GM21390 (cell line): ENCODE measurements at regions not wholly inside any gene's neighbourhood (a gene's known extent, or its start where the extent isn't known, plus 50 kb on each side); places are given as distances from the start of the nearest gene placed in this dataset.

Experiments used
- ATAC-seq: cut with Tn5 transposase; IDR thresholded peaks from one replicate; pipeline ENCODE4 v1.9.1; 2021; ENCODE audit not compliant: unreplicated experiment

DNA sequence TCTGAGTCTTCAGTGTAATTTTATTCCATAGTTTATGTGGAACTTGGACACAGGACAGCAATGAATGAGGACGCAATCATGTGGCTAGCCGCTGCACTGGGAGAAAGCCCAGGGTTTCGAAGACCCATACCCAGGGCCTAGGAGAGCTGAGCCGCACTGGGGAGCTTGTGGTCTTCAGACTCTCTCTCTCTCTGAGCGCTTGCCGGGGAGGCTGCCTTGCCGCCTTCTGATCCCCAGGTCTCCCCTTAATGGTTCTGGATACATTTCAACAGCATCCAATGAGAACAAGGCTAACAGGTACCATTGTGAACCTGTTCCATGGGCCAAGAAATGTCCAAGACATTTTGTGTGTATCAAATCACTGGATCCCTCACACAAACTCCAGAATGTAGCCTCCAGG is 383.4 kb downstream of the ICE1 start:
- no peak for ATAC-seq

GRCh38 chr5:5804478-5805233 is 382.2 kb downstream of the ICE1 start:
- ATAC-seq: no peak

DNA sequence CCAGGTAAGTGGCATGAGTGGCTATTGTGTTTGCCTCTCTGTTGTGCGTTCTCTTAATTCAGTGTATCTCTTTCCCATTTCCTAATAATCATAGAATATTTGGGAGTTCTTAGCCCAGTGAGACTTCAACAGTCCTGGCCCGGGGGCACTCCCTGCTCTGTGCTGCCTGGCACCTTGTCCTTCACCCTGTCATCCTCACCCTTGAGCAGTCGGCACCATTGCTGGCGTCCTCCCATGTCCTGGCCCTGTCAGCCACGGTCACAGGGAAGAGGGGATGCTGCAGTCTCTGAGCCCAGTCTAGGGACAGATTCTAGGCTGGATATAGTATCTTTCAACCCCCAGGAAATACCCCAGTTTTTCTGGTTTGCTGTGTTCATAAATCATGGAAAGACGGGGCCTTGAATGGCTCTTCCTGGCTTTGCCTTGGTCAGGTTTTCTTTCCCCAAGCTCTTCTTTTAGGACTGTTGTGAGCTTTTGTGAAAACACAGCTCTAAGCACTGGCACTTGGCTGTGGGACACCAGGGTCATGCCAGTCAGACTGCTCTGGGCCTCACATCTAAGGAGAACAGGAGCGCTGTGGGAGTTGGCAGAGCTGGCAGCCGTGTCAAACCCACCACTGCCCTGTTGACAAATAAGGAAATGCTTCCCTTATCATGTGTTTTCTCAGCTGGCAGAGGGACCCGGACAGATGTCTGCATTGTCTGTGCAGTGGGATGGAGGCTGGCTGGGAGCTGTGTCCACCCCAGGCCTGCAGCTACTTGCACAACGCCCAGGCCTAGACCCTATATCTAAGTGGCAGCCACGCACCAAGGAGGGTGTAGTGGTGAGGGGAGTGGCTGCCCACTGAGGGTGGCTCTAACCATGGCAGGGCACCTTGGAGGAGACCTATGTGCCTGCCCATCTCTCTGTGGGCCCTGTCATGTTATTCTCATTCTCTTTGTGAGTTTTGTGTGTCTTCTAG is 378.6 kb downstream of the ICE1 start:
- ATAC-seq: no peak

- no peak for ATAC-seq
Observed at GRCh38 chr5:5799826-5800225, 377.3 kb downstream of the ICE1 start.

- ATAC-seq: no peak
Observed at GRCh38 chr5:5799229-5799628, 376.8 kb downstream of the ICE1 start.

GRCh38 chr5:5798462-5798861 is 376.0 kb downstream of the ICE1 start:
- no peak for ATAC-seq

DNA sequence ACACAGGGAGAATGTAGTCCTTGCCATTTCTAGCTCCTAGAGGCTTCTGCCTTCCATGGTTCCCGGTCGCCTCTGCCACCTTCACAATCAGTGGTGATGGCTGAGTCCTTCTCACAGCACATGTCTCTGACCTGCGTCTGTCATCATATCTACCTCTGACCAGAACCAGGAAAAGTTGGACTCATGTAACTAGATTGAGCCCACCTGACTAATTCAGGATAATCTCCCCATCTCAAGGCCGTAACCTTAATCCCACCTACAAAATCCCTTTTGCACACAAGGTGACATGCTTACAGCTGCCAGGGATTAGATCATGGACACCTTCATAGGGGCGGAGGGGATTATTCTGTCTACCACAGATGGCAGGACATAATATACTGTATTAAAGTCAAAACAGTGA is 375.6 kb downstream of the ICE1 start:
- no peak for ATAC-seq

DNA sequence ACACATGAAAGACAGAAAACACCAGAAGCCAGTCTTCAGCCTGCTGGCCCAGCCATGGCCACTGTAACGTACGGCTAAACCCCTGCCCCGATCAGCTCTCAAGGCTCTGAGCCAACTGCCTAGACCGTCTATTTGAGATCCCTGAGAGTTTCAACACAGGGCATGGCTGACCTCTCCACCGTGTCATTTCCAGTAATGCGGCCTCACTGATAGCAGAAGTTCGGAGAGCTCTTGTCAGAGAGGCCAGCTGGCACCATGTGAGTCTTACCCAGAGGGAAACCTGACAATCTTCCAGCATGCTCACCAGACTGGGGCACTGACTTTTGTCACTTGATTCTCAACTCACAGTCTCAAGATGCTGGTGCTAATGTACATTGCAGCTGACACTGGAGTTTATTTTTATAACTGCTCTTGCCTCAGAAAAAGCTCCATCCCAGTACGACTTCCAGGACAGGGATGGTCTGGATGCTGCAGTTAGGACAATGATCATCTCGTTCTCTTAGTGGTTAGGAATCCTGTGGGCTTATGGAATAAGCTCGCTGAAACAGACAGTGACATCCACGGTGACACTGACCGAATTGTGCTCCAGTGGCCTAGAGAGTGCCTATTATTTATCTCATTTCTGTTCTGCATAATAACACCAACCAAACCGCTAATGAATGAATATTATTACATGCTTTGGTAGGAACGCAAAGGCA is 372.7 kb downstream of the ICE1 start:
- ATAC-seq: no peak

GRCh38 chr5:5794118-5794560 is 371.7 kb downstream of the ICE1 start:
- ATAC-seq: no peak

GRCh38 chr5:5793242-5794117 is 371.0 kb downstream of the ICE1 start:
- ATAC-seq: no peak

DNA sequence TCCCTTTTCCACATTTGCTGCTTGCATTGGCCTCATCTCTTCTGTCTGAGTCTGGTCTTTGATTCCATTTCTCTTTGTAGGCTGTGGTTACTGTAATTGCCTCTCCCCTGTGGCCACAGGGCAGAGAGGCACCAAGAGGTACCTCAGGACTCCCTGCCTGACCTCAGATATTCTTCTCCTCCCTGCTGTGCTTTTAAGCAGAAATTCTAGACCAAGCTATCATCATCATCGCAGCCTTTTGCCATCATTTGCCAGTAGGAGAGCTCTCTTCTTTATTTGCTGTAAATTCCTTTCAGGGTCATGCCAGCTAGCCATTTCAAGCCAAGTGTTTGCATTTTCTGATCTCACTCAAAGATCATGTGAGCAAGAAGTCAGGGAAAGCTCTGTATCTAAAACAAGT is 369.6 kb downstream of the ICE1 start:
- no peak for ATAC-seq

GRCh38 chr5:5788793-5789192 is 366.3 kb downstream of the ICE1 start:
- no peak for ATAC-seq

GRCh38 chr5:5787373-5787772 is 364.9 kb downstream of the ICE1 start:
- ATAC-seq: no peak

GRCh38 chr5:5784101-5784500 is 361.6 kb downstream of the ICE1 start:
- no peak for ATAC-seq

- ATAC-seq: no peak
Observed at GRCh38 chr5:5783021-5783420, 360.5 kb downstream of the ICE1 start.

GRCh38 chr5:5782402-5782801 is 359.9 kb downstream of the ICE1 start:
- ATAC-seq: no peak

GRCh38 chr5:5781335-5781734 is 358.9 kb downstream of the ICE1 start:
- ATAC-seq: no peak

DNA sequence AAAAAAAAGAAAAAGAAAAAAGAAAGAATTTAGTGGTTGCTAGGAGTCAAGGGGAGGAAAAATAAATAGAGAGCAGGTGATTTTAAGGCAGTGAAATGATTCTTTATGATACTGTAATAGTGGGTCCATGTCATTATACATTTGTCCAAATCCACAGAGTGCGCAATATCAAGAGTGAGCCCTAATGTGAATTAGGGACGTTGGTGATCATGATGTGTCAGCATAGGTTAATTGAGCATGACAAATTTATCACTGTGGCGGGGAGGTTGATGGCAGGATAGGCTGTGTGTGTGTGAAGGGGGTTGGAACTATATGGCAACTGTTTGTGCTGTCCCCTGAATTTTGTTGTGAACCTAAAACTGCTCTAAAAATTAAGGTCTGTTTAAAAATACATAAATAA is 357.8 kb downstream of the ICE1 start:
- no peak for ATAC-seq

- no peak for ATAC-seq
Observed at GRCh38 chr5:5777013-5777412, 354.5 kb downstream of the ICE1 start.

GRCh38 chr5:5772202-5772601 is 349.7 kb downstream of the ICE1 start:
- no peak for ATAC-seq

- ATAC-seq: no peak
Observed at GRCh38 chr5:5770825-5771224, 348.3 kb downstream of the ICE1 start.
